NCI-H446 treated with DMSO at 0.1 percent for 48 hours (cell line): ENCODE measurements at regions not wholly inside any gene's neighbourhood (a gene's known extent, or its start where the extent isn't known, plus 50 kb on each side); places are given as distances from the start of the nearest gene placed in this dataset.
"Not testable (repeated sequence)": the region's sequence is repeated elsewhere in the genome, so short reads cannot be mapped to it uniquely, and the experiment has no call there.

Source experiments
- DNase-seq: peaks from one replicate; lab custom pipeline; 2025; lab: John Stamatoyannopoulos, UW

GRCh38 chr1:174105086-174105485 lies 54.2 kb upstream of the RABGAP1L start:
- DNase-seq = no peak

- no peak for DNase-seq
These were observed 55.6 kb upstream of the RABGAP1L start for GRCh38 chr1:174103766-174104165.

- not testable (repeated sequence) for DNase-seq
These were observed 57.3 kb upstream of the RABGAP1L start for GRCh38 chr1:174101976-174102375.

GRCh38 chr1:174097426-174097825 lies 61.9 kb upstream of the RABGAP1L start:
- no peak for DNase-seq

GRCh38 chr1:174093789-174094188 lies 65.5 kb upstream of the RABGAP1L start:
- not testable (repeated sequence) for DNase-seq

- DNase-seq = no peak
These were observed 68.3 kb upstream of the RC3H1 start for GRCh38 chr1:174090471-174090870.

- no peak for DNase-seq
These were observed 58.7 kb upstream of the RC3H1 start for GRCh38 chr1:174080819-174081218.

- DNase-seq = no peak
These were observed 57.6 kb upstream of the RC3H1 start for GRCh38 chr1:174079796-174080195.

GRCh38 chr1:174078916-174079315 lies 56.8 kb upstream of the RC3H1 start:
- not testable (repeated sequence) for DNase-seq

GRCh38 chr1:174077749-174078490 lies 55.8 kb upstream of the RC3H1 start:
- DNase-seq = no peak

- no peak for DNase-seq
These were observed 53.1 kb upstream of the RC3H1 start for GRCh38 chr1:174075245-174075692.

- DNase-seq = peak; percentile 47
These were observed 52.6 kb upstream of the RC3H1 start for GRCh38 chr1:174074757-174075156.

GRCh38 chr1:174072581-174072980 lies 50.4 kb upstream of the RC3H1 start:
- DNase-seq = no peak
